ENCODE measurements at regions not wholly inside any gene's neighbourhood (a gene's known extent, or its start where the extent isn't known, plus 50 kb on each side); places are given as distances from the start of the nearest gene placed in this dataset.

DNA sequence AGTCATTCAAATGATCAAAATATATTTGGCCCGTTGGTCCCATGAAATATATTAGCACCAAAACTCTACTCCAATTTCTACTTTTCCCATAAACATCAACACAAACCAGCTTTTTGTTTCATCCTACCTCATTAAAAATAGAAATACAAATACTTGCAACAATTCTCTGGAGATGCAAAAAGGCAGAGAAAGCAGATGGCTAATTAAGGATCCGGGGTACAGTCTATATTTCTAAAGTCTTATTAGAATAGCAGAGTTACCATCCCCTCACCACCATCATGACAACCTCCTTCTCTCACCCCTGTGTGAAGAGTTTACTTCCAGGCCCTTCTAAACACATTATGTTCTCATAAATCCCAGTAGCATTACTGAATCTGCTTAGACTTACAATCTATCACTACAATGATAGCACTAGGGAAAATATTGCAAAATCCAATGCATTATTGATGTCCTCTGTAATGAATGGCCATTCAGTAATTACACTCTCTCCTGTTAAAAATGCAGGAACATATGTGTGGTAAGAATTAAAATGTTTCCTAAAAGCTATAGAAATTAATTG, 133.8 kb downstream of the HHIPL2 start:
- TF ChIP-seq YY1 (tag by site-specific recombination; IDR thresholded peaks at IDR 0.05) (no peak), KLF9 (tag by site-specific recombination; IDR thresholded peaks at IDR 0.05; ENCODE audit: low read depth) (no peak), MYNN (tag by site-specific recombination; IDR thresholded peaks at IDR 0.05; ENCODE audit: borderline replicate concordance) (no peak), ZNF549 (tag by site-specific recombination; IDR thresholded peaks at IDR 0.05) (no peak), ZNF843 (tag by site-specific recombination; IDR thresholded peaks at IDR 0.05) (no peak), ZNF266 (tag by site-specific recombination; IDR thresholded peaks at IDR 0.05; ENCODE audit: low read depth) (no peak), ZNF830 (tag by site-specific recombination; IDR thresholded peaks at IDR 0.05; ENCODE audit: low read depth) (no peak), ZNF184 (tag by site-specific recombination; IDR thresholded peaks at IDR 0.05) (no peak), ZNF433 (tag by site-specific recombination; IDR thresholded peaks at IDR 0.05; ENCODE audit: low read depth) (no peak), ZBTB21 (tag by site-specific recombination; IDR thresholded peaks at IDR 0.05) (no peak)
- TF ChIP-seq, protein P1, sequence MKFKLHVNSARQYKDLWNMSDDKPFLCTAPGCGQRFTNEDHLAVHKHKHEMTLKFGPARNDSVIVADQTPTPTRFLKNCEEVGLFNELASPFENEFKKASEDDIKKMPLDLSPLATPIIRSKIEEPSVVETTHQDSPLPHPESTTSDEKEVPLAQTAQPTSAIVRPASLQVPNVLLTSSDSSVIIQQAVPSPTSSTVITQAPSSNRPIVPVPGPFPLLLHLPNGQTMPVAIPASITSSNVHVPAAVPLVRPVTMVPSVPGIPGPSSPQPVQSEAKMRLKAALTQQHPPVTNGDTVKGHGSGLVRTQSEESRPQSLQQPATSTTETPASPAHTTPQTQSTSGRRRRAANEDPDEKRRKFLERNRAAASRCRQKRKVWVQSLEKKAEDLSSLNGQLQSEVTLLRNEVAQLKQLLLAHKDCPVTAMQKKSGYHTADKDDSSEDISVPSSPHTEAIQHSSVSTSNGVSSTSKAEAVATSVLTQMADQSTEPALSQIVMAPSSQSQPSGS (tag by site-specific recombination; IDR thresholded peaks at IDR 0.05; ENCODE audit: low read depth), result no peak
- TF ChIP-seq, protein P2, sequence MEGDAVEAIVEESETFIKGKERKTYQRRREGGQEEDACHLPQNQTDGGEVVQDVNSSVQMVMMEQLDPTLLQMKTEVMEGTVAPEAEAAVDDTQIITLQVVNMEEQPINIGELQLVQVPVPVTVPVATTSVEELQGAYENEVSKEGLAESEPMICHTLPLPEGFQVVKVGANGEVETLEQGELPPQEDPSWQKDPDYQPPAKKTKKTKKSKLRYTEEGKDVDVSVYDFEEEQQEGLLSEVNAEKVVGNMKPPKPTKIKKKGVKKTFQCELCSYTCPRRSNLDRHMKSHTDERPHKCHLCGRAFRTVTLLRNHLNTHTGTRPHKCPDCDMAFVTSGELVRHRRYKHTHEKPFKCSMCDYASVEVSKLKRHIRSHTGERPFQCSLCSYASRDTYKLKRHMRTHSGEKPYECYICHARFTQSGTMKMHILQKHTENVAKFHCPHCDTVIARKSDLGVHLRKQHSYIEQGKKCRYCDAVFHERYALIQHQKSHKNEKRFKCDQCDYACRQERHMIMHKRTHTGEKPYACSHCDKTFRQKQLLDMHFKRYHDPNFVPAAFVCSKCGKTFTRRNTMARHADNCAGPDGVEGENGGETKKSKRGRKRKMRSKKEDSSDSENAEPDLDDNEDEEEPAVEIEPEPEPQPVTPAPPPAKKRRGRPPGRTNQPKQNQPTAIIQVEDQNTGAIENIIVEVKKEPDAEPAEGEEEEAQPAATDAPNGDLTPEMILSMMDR (tag by site-specific recombination; IDR thresholded peaks at IDR 0.05), result no peak
- TF ChIP-seq, protein P3, sequence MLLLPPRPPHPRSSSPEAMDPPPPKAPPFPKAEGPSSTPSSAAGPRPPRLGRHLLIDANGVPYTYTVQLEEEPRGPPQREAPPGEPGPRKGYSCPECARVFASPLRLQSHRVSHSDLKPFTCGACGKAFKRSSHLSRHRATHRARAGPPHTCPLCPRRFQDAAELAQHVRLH (tag by site-specific recombination; IDR thresholded peaks at IDR 0.05), result no peak
- TF ChIP-seq, protein P4, sequence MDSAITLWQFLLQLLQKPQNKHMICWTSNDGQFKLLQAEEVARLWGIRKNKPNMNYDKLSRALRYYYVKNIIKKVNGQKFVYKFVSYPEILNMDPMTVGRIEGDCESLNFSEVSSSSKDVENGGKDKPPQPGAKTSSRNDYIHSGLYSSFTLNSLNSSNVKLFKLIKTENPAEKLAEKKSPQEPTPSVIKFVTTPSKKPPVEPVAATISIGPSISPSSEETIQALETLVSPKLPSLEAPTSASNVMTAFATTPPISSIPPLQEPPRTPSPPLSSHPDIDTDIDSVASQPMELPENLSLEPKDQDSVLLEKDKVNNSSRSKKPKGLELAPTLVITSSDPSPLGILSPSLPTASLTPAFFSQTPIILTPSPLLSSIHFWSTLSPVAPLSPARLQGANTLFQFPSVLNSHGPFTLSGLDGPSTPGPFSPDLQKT (IDR thresholded peaks at IDR 0.05; ENCODE audit: borderline replicate concordance, low read depth, low read length), result no peak

All from HEK293 (cell line).